ENCODE measurements at regions not wholly inside any gene's neighbourhood (a gene's known extent, or its start where the extent isn't known, plus 50 kb on each side); places are given as distances from the start of the nearest gene placed in this dataset.

DNA sequence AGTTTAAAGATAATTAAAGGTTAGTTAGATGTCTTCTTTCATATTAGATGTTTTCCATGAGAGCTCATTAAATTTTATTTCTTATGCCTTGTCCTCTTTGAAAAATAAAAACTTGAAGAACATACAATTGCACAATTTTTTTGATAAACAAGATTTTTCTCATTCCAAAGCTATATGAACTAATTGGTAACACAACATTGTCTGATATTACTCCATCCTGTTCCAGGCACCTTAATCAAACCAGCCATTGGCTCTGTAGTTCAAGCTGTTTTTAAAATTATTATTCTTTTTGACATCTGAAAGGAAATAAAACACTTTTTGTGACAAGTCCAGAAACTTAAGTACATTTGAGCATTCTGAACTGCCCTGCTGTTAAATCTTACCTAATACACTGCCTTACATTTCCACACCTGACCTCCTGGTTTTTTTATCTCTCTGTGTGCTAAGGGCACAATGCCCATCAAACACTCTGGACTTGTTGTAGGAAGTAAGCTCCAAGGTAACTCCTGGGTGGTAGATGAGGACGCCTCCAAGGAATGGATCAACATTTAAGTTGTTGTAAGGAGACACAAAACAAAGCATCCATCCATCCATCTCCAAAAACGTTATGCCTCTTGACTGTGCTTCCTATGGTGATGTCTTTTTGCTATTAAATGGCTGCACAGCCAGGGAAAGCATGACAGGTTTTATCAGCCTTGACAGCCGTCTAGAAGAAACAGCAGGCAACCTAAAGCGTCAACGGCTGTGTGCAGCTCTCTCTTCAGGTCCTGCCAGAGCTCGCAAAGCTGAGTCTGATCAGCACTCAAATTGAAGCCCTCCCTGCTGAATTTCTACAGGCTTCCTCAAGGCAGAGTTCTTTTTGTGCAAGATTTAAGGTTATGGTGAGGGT is 449.9 kb upstream of the FLRT2 start:
- TF ChIP-seq, protein P1, sequence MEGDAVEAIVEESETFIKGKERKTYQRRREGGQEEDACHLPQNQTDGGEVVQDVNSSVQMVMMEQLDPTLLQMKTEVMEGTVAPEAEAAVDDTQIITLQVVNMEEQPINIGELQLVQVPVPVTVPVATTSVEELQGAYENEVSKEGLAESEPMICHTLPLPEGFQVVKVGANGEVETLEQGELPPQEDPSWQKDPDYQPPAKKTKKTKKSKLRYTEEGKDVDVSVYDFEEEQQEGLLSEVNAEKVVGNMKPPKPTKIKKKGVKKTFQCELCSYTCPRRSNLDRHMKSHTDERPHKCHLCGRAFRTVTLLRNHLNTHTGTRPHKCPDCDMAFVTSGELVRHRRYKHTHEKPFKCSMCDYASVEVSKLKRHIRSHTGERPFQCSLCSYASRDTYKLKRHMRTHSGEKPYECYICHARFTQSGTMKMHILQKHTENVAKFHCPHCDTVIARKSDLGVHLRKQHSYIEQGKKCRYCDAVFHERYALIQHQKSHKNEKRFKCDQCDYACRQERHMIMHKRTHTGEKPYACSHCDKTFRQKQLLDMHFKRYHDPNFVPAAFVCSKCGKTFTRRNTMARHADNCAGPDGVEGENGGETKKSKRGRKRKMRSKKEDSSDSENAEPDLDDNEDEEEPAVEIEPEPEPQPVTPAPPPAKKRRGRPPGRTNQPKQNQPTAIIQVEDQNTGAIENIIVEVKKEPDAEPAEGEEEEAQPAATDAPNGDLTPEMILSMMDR (IDR thresholded peaks at IDR 0.05): no peak
- no peak for TF ChIP-seq HDAC2 (IDR thresholded peaks at IDR 0.05)
- no peak for TF ChIP-seq SMC3 (IDR thresholded peaks at IDR 0.05)
- TF ChIP-seq RNF2 (IDR thresholded peaks at IDR 0.05; ENCODE audit: borderline replicate concordance, low read depth): no peak
- TF ChIP-seq RCOR1 (IDR thresholded peaks at IDR 0.05; ENCODE audit: low read depth, low read length): no peak
- no peak for TF ChIP-seq POLR2A (IDR thresholded peaks at IDR 0.05; ENCODE audit: low read length)
- TF ChIP-seq MYC (IDR thresholded peaks at IDR 0.05; ENCODE audit: borderline replicate concordance, low read length): no peak
- no peak for TF ChIP-seq RFX5 (IDR thresholded peaks at IDR 0.05)
- TF ChIP-seq CEBPB (IDR thresholded peaks at IDR 0.05): no peak
- no peak for TF ChIP-seq PHF8 (IDR thresholded peaks at IDR 0.05; ENCODE audit: borderline replicate concordance, low read depth)
- TF ChIP-seq CBX2 (IDR thresholded peaks at IDR 0.05; ENCODE audit: borderline replicate concordance, low read depth): no peak
